GM23248 (cell line): ENCODE measurements at regions not wholly inside any gene's neighbourhood (a gene's known extent, or its start where the extent isn't known, plus 50 kb on each side); places are given as distances from the start of the nearest gene placed in this dataset.

Experiments used
- DNase-seq: peaks from one replicate; pipeline ENCODE4 v3.0.0-alpha.2; 2015
- H2AFZ ChIP-seq: fragments of 200-600 bp; sonication (generic); 2 replicates; pipeline ENCODE4 v1.6.1; 2016; ENCODE audit warnings: antibody characterized with exemption
- H3F3A ChIP-seq: fragments of 200-600 bp; sonication (generic); 2 replicates; pipeline ENCODE4 v1.6.1; 2016; ENCODE audit warnings: mild to moderate bottlenecking, antibody characterized with exemption, mixed run types; ENCODE audit not compliant: insufficient read depth
- H3K27ac ChIP-seq: fragments of 200-600 bp; sonication (generic); 2 replicates; pipeline ENCODE4 v1.5.1; 2016; ENCODE audit warnings: mild to moderate bottlenecking
- H3K27me3 ChIP-seq: fragments of 200-600 bp; sonication (generic); replicated peaks from 2 replicates; pipeline ENCODE4 v1.6.1; 2016; ENCODE audit warnings: mild to moderate bottlenecking; ENCODE audit not compliant: insufficient read depth
- H3K36me3 ChIP-seq: fragments of 200-600 bp; sonication (generic); 2 replicates; pipeline ENCODE4 v1.6.1; 2016; ENCODE audit warnings: low read depth, mild to moderate bottlenecking
- H3K4me1 ChIP-seq: fragments of 200-600 bp; sonication (generic); 2 replicates; pipeline ENCODE4 v1.6.1; 2016; ENCODE audit warnings: mild to moderate bottlenecking; ENCODE audit not compliant: insufficient read depth
- H3K4me2 ChIP-seq: fragments of 200-600 bp; sonication (generic); one replicate; pipeline ENCODE4 v1.6.1; 2016; ENCODE audit warnings: mild to moderate bottlenecking; ENCODE audit not compliant: unreplicated experiment
- H3K4me3 ChIP-seq: fragments of 200-600 bp; sonication (generic); 2 replicates; pipeline ENCODE4 v1.5.1; 2016; ENCODE audit warnings: mild to moderate bottlenecking
- H3K79me2 ChIP-seq: fragments of 200-600 bp; sonication (generic); 2 replicates; pipeline ENCODE4 v1.6.1; 2016; ENCODE audit warnings: mild to moderate bottlenecking; ENCODE audit not compliant: insufficient read depth
- H3K9ac ChIP-seq: fragments of 200-600 bp; sonication (generic); 2 replicates; pipeline ENCODE4 v1.6.1; 2016; ENCODE audit warnings: mild to moderate bottlenecking
- H3K9me2 ChIP-seq: fragments of 200-600 bp; sonication (generic); 2 replicates; pipeline ENCODE4 v1.6.1; 2016; ENCODE audit warnings: mixed run types, mild to moderate bottlenecking, moderate library complexity; ENCODE audit not compliant: insufficient read depth
- H3K9me3 ChIP-seq: fragments of 200-600 bp; sonication (generic); one replicate; pipeline ENCODE4 v1.6.1; 2017; ENCODE audit warnings: low read depth
- H4K20me1 ChIP-seq: fragments of 200-600 bp; sonication (generic); 2 replicates; pipeline ENCODE4 v1.6.0; 2016; ENCODE audit not compliant: insufficient read depth
- EZH2 ChIP-seq: fragments of 200-600 bp; sonication (generic); IDR thresholded peaks from 2 replicates; pipeline ENCODE4 v1.6.1; 2018; ENCODE audit warnings: antibody characterized with exemption, mild to moderate bottlenecking; ENCODE audit not compliant: insufficient read depth, poor library complexity, severe bottlenecking
- EZH2phosphoT487 ChIP-seq: fragments of 200-600 bp; sonication (generic); IDR thresholded peaks from 2 replicates; pipeline ENCODE4 v1.6.1; 2018; ENCODE audit warnings: antibody characterized with exemption, moderate library complexity, mild to moderate bottlenecking, low read depth; ENCODE audit not compliant: insufficient read depth
- WGBS, 2 experiments: methylation state at CpG; one replicate each; pipeline ENCODE4 v1.1.6; 2015 to 2017; ENCODE audit warnings: low lambda C conversion rate in 2 of 2, low coverage in 1 of 2; ENCODE audit errors: missing lambda C conversion rate in 2 of 2; 5-methylcytosine and 5-hydroxymethylcytosine counted together
- in situ Hi-C: fragments of 300-500 bp; cut with MboI; formaldehyde crosslinking; loops from 2 replicates; pipeline ENCODE4 v1.15.0; 2020

DNA sequence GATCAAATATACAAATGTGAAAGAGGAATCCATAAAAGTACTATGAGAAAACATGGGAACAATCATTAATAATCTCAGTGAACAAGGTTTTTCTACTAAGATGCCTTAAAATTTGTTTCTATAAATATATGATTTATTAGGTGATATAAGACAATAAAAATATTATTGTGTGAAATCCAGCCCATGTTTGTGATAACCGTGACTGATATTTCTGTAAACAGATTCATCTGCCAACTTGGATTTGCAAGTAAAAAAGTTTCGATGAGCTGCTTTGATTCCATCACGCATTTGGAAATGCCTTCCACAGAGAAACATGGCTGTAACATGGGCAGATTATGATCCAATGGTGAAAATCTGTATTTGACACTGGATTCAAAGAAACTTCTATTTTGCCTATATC lies 157.8 kb downstream of the NXPE2 start:
- no peaks in the 10 kb centered on the region for H4K20me1 ChIP-seq
- TF ChIP-seq EZH2: no peak
- TF ChIP-seq EZH2phosphoT487: no peak
- no peak overlapping the region for H3K4me3 ChIP-seq
- H3K36me3 ChIP-seq: no peaks in the 10 kb centered on the region
- no peaks in the 10 kb centered on the region for H3K9me3 ChIP-seq
- no peak overlapping the region for H3K4me2 ChIP-seq
- no peaks in the 10 kb centered on the region for H3K4me1 ChIP-seq
- 18 to 21% methylated on average over 3 of the region's 3 CpGs for WGBS, 2 experiments
- no peak overlapping the region for H3K9ac ChIP-seq
- H3F3A ChIP-seq: no peaks in the 10 kb centered on the region
- in situ Hi-C loops: no loop called here
- no peaks in the 10 kb centered on the region for H3K79me2 ChIP-seq
- DNase-seq: no peak
- H3K27me3 ChIP-seq: no peaks in the 10 kb centered on the region
- no peak overlapping the region for H3K27ac ChIP-seq
- no peaks in the 10 kb centered on the region for H3K9me2 ChIP-seq
- no peak overlapping the region for H2AFZ ChIP-seq

DNA sequence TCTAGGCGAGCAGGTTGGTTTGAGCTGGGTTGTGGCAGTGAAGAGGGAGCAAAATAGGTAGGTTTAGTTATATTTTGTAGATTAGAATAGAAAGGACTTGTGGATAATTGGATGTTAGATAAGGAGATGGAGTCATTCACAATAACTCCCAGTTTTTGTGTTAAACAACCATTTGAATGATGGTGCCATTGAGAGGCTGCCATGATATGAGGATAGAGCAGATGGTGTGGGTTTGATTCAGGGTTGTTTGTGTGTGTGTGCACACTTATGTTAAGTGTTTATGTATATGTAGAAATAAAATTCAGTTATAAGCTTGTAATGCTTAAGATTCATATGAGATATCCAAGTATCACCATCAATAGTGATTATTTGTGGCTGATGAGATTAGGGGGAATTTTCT lies 166.6 kb downstream of the NXPE2 start:
- no peaks in the 10 kb centered on the region for H3K9me2 ChIP-seq
- WGBS, 2 experiments: 11 to 14% methylated on average over 1 of the region's 1 CpG
- in situ Hi-C loops: no loop called here
- H2AFZ ChIP-seq: no peak overlapping the region
- H3K9ac ChIP-seq: no peak overlapping the region
- H3K4me3 ChIP-seq: no peak overlapping the region
- no peaks in the 10 kb centered on the region for H3K27me3 ChIP-seq
- H3K9me3 ChIP-seq: no peaks in the 10 kb centered on the region
- H3K4me2 ChIP-seq: no peak overlapping the region
- no peaks in the 10 kb centered on the region for H4K20me1 ChIP-seq
- H3F3A ChIP-seq: no peaks in the 10 kb centered on the region
- H3K36me3 ChIP-seq: no peaks in the 10 kb centered on the region
- no peaks in the 10 kb centered on the region for H3K4me1 ChIP-seq
- no peaks in the 10 kb centered on the region for H3K79me2 ChIP-seq
- no peak overlapping the region for H3K27ac ChIP-seq
- DNase-seq: no peak
- TF ChIP-seq EZH2 (no peak), EZH2phosphoT487 (no peak)

DNA sequence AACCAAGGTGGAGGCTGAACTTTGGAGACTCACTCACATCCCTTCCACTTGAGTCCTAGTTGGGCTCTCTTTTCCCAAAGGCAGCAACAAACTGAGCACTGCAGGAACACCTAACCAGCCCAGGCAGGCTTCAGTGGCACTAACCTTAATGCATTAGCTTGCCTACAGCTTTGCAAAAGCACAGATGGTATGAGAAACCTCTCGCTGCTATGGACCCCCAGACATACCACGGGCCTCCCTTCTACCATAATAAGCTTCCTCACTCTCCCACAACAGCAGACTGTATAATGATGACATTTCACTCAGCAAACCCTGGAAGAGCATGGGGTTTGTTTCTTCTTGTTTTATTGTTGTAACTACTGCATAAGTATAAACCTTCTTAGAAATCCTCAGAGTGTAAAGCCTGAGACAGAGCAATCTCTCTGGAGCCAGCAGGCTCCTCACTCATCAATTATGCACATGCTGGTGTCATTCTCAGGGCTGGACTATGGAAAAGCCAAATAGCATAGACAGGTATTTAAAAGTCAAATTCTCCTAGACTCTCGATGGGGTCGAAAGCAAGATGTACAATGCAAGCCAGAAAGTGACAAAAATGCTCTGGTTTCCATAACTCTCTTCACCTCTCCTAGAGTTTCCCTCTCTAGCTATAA lies 167.6 kb downstream of the NXPE2 start:
- Histone ChIP-seq H2AFZ (no peak overlapping the region), H3K27me3 (no peaks in the 10 kb centered on the region), H3K4me3 (no peak overlapping the region), H3K9me2 (no peaks in the 10 kb centered on the region), H3K36me3 (no peaks in the 10 kb centered on the region), H3K79me2 (no peaks in the 10 kb centered on the region), H4K20me1 (no peaks in the 10 kb centered on the region), H3K27ac (no peak overlapping the region), H3F3A (no peaks in the 10 kb centered on the region), H3K4me1 (no peaks in the 10 kb centered on the region), H3K9ac (no peak overlapping the region), H3K4me2 (no peak overlapping the region), H3K9me3 (no peaks in the 10 kb centered on the region)
- in situ Hi-C loops: no loop called here
- DNase-seq: no peak
- TF ChIP-seq EZH2phosphoT487 (no peak), EZH2 (no peak)
- 9 to 15% methylated on average over 4 of the region's 4 CpGs for WGBS, 2 experiments

DNA sequence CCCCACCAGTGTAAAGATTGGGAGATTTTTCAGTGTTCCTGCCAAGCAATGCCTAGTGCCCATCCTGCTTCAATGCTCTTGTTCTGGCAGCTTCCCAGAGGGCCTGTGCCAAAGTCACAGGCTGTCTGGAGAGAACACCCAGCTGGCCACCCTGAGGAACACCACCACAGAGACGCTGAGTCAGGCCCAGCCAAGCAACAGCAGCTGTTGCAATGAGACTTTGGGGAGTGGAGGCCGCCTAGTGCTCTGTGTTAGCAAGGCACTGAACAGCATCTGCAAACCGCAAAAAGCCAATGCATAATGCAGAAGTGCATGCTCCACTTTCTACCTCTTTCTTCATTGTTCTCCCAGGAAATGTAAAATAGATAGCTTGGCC lies 168.1 kb downstream of the NXPE2 start:
- H3K27ac ChIP-seq: no peak overlapping the region
- 6 to 10% methylated on average over 3 of the region's 3 CpGs for WGBS, 2 experiments
- no peaks in the 10 kb centered on the region for H3K79me2 ChIP-seq
- H3K27me3 ChIP-seq: no peaks in the 10 kb centered on the region
- H3F3A ChIP-seq: no peaks in the 10 kb centered on the region
- no peak overlapping the region for H3K4me2 ChIP-seq
- H2AFZ ChIP-seq: no peak overlapping the region
- H3K4me1 ChIP-seq: no peaks in the 10 kb centered on the region
- no peak overlapping the region for H3K4me3 ChIP-seq
- H3K36me3 ChIP-seq: no peaks in the 10 kb centered on the region
- no peaks in the 10 kb centered on the region for H4K20me1 ChIP-seq
- H3K9ac ChIP-seq: no peak overlapping the region
- TF ChIP-seq EZH2 (no peak), EZH2phosphoT487 (no peak)
- in situ Hi-C loops: no loop called here
- H3K9me2 ChIP-seq: no peaks in the 10 kb centered on the region
- H3K9me3 ChIP-seq: no peaks in the 10 kb centered on the region
- DNase-seq: peak; percentile 2
